Mucosa of rectum (tissue), 2 donors: ENCODE measurements at regions not wholly inside any gene's neighbourhood (a gene's known extent, or its start where the extent isn't known, plus 50 kb on each side); places are given as distances from the start of the nearest gene placed in this dataset.
A peak's percentile ranks its signal among the peaks of the same experiment; 100 is the strongest.
"Not testable (repeated sequence)": the region's sequence is repeated elsewhere in the genome, so short reads cannot be mapped to it uniquely, and the experiment has no call there.

Experiments used
- H3K27ac ChIP-seq, 2 donors: one replicate each; pipeline ENCODE4 v1.7.0; 2013; ENCODE audit warnings: inconsistent platforms in 2 of 2, low read depth in 2 of 2, low read length in 2 of 2
- H3K27me3 ChIP-seq, 2 donors: one replicate each; pipeline ENCODE4 v1.7.0; 2013; ENCODE audit warnings: low read length in 2 of 2; ENCODE audit not compliant: control insufficient read depth in 2 of 2, insufficient read depth in 2 of 2
- H3K36me3 ChIP-seq, 2 donors: one replicate each; pipeline ENCODE4 v1.7.0; 2013; ENCODE audit warnings: low read length in 2 of 2; ENCODE audit not compliant: control insufficient read depth in 2 of 2, insufficient read depth in 2 of 2
- H3K4me1 ChIP-seq, 2 donors: one replicate each; pipeline ENCODE4 v1.7.0; 2013; ENCODE audit warnings: low read length in 2 of 2, mild to moderate bottlenecking in 1 of 2; ENCODE audit not compliant: control insufficient read depth in 2 of 2, insufficient read depth in 2 of 2
- H3K4me3 ChIP-seq, 2 donors: one replicate each; pipeline ENCODE4 v1.7.0; 2013; ENCODE audit warnings: low read length in 2 of 2
- H3K9ac ChIP-seq, 2 donors: one replicate each; pipeline ENCODE4 v1.7.0; 2013; ENCODE audit warnings: low read length in 2 of 2, low read depth in 1 of 2, mild to moderate bottlenecking in 1 of 2
- H3K9me3 ChIP-seq, 2 donors: one replicate each; pipeline ENCODE4 v1.7.0; 2013; ENCODE audit warnings: low read length in 2 of 2; ENCODE audit not compliant: control insufficient read depth in 2 of 2
- donor health status: healthy.
- donor health status: Normal muscosa, but diverticular disease.

- not testable (repeated sequence) for H3K9ac ChIP-seq, H3K9me3 ChIP-seq, H3K27me3 ChIP-seq, H3K4me1 ChIP-seq, H3K4me3 ChIP-seq, H3K27ac ChIP-seq, H3K36me3 ChIP-seq
Measured at GRCh38 chr12:89867611-89868010, 159.0 kb upstream of the ATP2B1 start.

GRCh38 chr12:89864411-89864810 lies 155.8 kb upstream of the ATP2B1 start:
- Histone ChIP-seq H3K27me3 (no peaks in the 10 kb centered on the region), H3K27ac (peak overlapping the region in 1 of 2 donors; percentile 17), H3K4me1 (peaks cover 0 to 8% of the 10 kb centered on the region in 2 donors), H3K9me3 (no peaks in the 10 kb centered on the region), H3K4me3 (no peak overlapping the region), H3K9ac (no peak overlapping the region), H3K36me3 (no peaks in the 10 kb centered on the region)

- Histone ChIP-seq H3K9ac (no peak overlapping the region), H3K4me1 (peaks cover 0 to 11% of the 10 kb centered on the region in 2 donors), H3K36me3 (no peaks in the 10 kb centered on the region), H3K4me3 (no peak overlapping the region), H3K9me3 (no peaks in the 10 kb centered on the region), H3K27ac (peak overlapping the region; percentile 67 to 78), H3K27me3 (no peaks in the 10 kb centered on the region)
Measured at GRCh38 chr12:89863968-89864367, 155.3 kb upstream of the ATP2B1 start.

GRCh38 chr12:89863493-89863938 lies 154.9 kb upstream of the ATP2B1 start:
- peaks cover 0 to 11% of the 10 kb centered on the region in 2 donors for H3K4me1 ChIP-seq
- H3K27me3 ChIP-seq = no peaks in the 10 kb centered on the region
- peak overlapping the region in 1 of 2 donors; percentile 56 for H3K4me3 ChIP-seq
- no peak overlapping the region for H3K9ac ChIP-seq
- no peaks in the 10 kb centered on the region for H3K36me3 ChIP-seq
- no peaks in the 10 kb centered on the region for H3K9me3 ChIP-seq
- peak overlapping the region; percentile 67 to 78 for H3K27ac ChIP-seq

- no peaks in the 10 kb centered on the region for H3K27me3 ChIP-seq
- peaks cover 0 to 11% of the 10 kb centered on the region in 2 donors for H3K4me1 ChIP-seq
- peak overlapping the region in 1 of 2 donors; percentile 56 for H3K4me3 ChIP-seq
- peak overlapping the region; percentile 67 to 78 for H3K27ac ChIP-seq
- H3K9me3 ChIP-seq = no peaks in the 10 kb centered on the region
- peak overlapping the region in 1 of 2 donors; percentile 42 for H3K9ac ChIP-seq
- H3K36me3 ChIP-seq = no peaks in the 10 kb centered on the region
Measured at GRCh38 chr12:89862511-89863445, 154.1 kb upstream of the ATP2B1 start.

GRCh38 chr12:89861086-89861485 lies 152.4 kb upstream of the ATP2B1 start:
- Histone ChIP-seq H3K36me3 (no peaks in the 10 kb centered on the region), H3K27ac (no peak overlapping the region), H3K9me3 (no peaks in the 10 kb centered on the region), H3K9ac (no peak overlapping the region), H3K4me1 (peaks cover 0 to 11% of the 10 kb centered on the region in 2 donors), H3K4me3 (no peak overlapping the region), H3K27me3 (no peaks in the 10 kb centered on the region)

GRCh38 chr12:89859508-89860220 lies 151.0 kb upstream of the ATP2B1 start:
- Histone ChIP-seq H3K27me3 (no peaks in the 10 kb centered on the region), H3K4me1 (peaks cover 0 to 11% of the 10 kb centered on the region in 2 donors), H3K36me3 (no peaks in the 10 kb centered on the region), H3K27ac (no peak overlapping the region), H3K4me3 (no peak overlapping the region), H3K9me3 (no peaks in the 10 kb centered on the region), H3K9ac (no peak overlapping the region)

- Histone ChIP-seq H3K4me1 (peaks cover 0 to 11% of the 10 kb centered on the region in 2 donors), H3K9ac (no peak overlapping the region), H3K27ac (no peak overlapping the region), H3K9me3 (no peaks in the 10 kb centered on the region), H3K27me3 (no peaks in the 10 kb centered on the region), H3K4me3 (no peak overlapping the region), H3K36me3 (no peaks in the 10 kb centered on the region)
Measured at GRCh38 chr12:89858718-89859117, 150.1 kb upstream of the ATP2B1 start.

GRCh38 chr12:89857652-89858274 lies 149.1 kb upstream of the ATP2B1 start:
- Histone ChIP-seq H3K4me1 (peaks cover 0 to 7% of the 10 kb centered on the region in 2 donors), H3K4me3 (no peak overlapping the region), H3K27me3 (no peaks in the 10 kb centered on the region), H3K9me3 (no peaks in the 10 kb centered on the region), H3K27ac (no peak overlapping the region), H3K9ac (no peak overlapping the region), H3K36me3 (no peaks in the 10 kb centered on the region)

GRCh38 chr12:89856431-89856830 lies 147.8 kb upstream of the ATP2B1 start:
- Histone ChIP-seq H3K9ac (no peak overlapping the region), H3K27ac (no peak overlapping the region), H3K9me3 (no peaks in the 10 kb centered on the region), H3K4me1 (peaks cover 0 to 6% of the 10 kb centered on the region in 2 donors), H3K36me3 (no peaks in the 10 kb centered on the region), H3K27me3 (no peaks in the 10 kb centered on the region), H3K4me3 (no peak overlapping the region)
